A673 (cell line): ENCODE measurements at regions not wholly inside any gene's neighbourhood (a gene's known extent, or its start where the extent isn't known, plus 50 kb on each side); places are given as distances from the start of the nearest gene placed in this dataset.

ENCODE experiments used
- BruUV-seq: library from RNA; stranded (reverse); fragments of 400-500 nt; replicated peaks from 2 replicates; lab custom pipeline; 2021; lab: Mats Ljungman, UMichigan
- CTCF ChIA-PET: fragments of 300-600 bp; sonication (Branson Sonifier 250); formaldehyde crosslinking; loops from one replicate; lab custom pipeline; 2022; ENCODE audit warnings: antibody characterized with exemption; lab: Charles Lee
- POLR2A ChIA-PET: fragments of 300-600 bp; sonication (Branson Sonifier 250); formaldehyde crosslinking; loops from one replicate; lab custom pipeline; 2022; ENCODE audit warnings: antibody characterized with exemption; ENCODE audit not compliant: low non-redundant PET; lab: Charles Lee
- DNase-seq: peaks from one replicate; pipeline ENCODE4 v3.0.0-alpha.2; 2015; ENCODE audit warnings: low spot score
- H3K27ac ChIP-seq: fragments of 200-600 bp; sonication (generic); 2 replicates; pipeline ENCODE4 v1.5.1; 2016; ENCODE audit warnings: mixed run types, low read depth, mild to moderate bottlenecking, mixed read lengths, antibody characterized with exemption, low read length; ENCODE audit not compliant: poor library complexity, severe bottlenecking
- H3K27me3 ChIP-seq: fragments of 200-600 bp; sonication (generic); replicated peaks from 2 replicates; pipeline ENCODE4 v1.6.1; 2017; ENCODE audit warnings: mixed run types, low read depth, mild to moderate bottlenecking, mixed read lengths, antibody characterized with exemption, low read length; ENCODE audit not compliant: insufficient read depth, poor library complexity
- H3K36me3 ChIP-seq: fragments of 200-600 bp; sonication (generic); 2 replicates; pipeline ENCODE4 v1.6.1; 2016; ENCODE audit warnings: mixed run types, mild to moderate bottlenecking, mixed read lengths, antibody characterized with exemption, low read length; ENCODE audit not compliant: insufficient read depth, poor library complexity, severe bottlenecking
- H3K4me1 ChIP-seq: fragments of 200-600 bp; sonication (generic); 2 replicates; pipeline ENCODE4 v1.6.1; 2017; ENCODE audit warnings: mixed run types, mild to moderate bottlenecking, mixed read lengths, antibody characterized with exemption, low read length; ENCODE audit not compliant: insufficient read depth, poor library complexity, severe bottlenecking
- H3K4me3 ChIP-seq: fragments of 200-600 bp; sonication (generic); 2 replicates; pipeline ENCODE4 v1.5.1; 2016; ENCODE audit warnings: low read depth, mixed run types, mild to moderate bottlenecking, mixed read lengths, low read length; ENCODE audit not compliant: poor library complexity, severe bottlenecking
- H3K9me3 ChIP-seq: fragments of 200-600 bp; sonication (generic); 2 replicates; pipeline ENCODE4 v1.6.1; 2016; ENCODE audit warnings: mixed run types, low read depth, mild to moderate bottlenecking, mixed read lengths, antibody characterized with exemption, low read length; ENCODE audit not compliant: poor library complexity, severe bottlenecking
- EZH2 ChIP-seq: fragments of 200-600 bp; sonication (generic); IDR thresholded peaks from 2 replicates; pipeline ENCODE4 v1.6.1; 2017; ENCODE audit warnings: borderline replicate concordance, low read depth, mild to moderate bottlenecking, mixed read lengths, antibody characterized with exemption, low read length; ENCODE audit not compliant: poor library complexity, severe bottlenecking
- intact Hi-C: fragments of 100-400 bp; cut with micrococcal nuclease; formaldehyde crosslinking; loops from one replicate; pipeline ENCODE4 v1.10.0; 2022; ENCODE audit not compliant: unreplicated experiment
- TF ChIP-seq, protein P1 (sequence below): fragments of 300-800, 200-600 bp; sonication (generic); conservative IDR thresholded peaks from 2 replicates; pipeline ENCODE4 v1.5.1; 2017; ENCODE audit warnings: low read depth, mild to moderate bottlenecking, antibody characterized with exemption, low read length, moderate library complexity, mixed read lengths

- CTCF ChIA-PET = no interaction called here
- TF ChIP-seq, protein P1, sequence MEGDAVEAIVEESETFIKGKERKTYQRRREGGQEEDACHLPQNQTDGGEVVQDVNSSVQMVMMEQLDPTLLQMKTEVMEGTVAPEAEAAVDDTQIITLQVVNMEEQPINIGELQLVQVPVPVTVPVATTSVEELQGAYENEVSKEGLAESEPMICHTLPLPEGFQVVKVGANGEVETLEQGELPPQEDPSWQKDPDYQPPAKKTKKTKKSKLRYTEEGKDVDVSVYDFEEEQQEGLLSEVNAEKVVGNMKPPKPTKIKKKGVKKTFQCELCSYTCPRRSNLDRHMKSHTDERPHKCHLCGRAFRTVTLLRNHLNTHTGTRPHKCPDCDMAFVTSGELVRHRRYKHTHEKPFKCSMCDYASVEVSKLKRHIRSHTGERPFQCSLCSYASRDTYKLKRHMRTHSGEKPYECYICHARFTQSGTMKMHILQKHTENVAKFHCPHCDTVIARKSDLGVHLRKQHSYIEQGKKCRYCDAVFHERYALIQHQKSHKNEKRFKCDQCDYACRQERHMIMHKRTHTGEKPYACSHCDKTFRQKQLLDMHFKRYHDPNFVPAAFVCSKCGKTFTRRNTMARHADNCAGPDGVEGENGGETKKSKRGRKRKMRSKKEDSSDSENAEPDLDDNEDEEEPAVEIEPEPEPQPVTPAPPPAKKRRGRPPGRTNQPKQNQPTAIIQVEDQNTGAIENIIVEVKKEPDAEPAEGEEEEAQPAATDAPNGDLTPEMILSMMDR = no peak
- no peak for TF ChIP-seq EZH2
- Histone ChIP-seq H3K27me3 (no peaks in the 10 kb centered on the region), H3K27ac (no peak overlapping the region), H3K36me3 (no peaks in the 10 kb centered on the region), H3K4me3 (no peak overlapping the region), H3K9me3 (no peaks in the 10 kb centered on the region), H3K4me1 (no peaks in the 10 kb centered on the region)
- DNase-seq = no peak
- no TSS peak for BruUV-seq
- intact Hi-C loops = no loop called here
- POLR2A ChIA-PET = no interaction called here
These were observed 469.2 kb upstream of the ZNF608 start for GRCh38 chr5:125215593-125215992.

GRCh38 chr5:125219710-125220109 is 473.3 kb upstream of the ZNF608 start:
- Histone ChIP-seq H3K4me1 (no peaks in the 10 kb centered on the region), H3K36me3 (no peaks in the 10 kb centered on the region), H3K27ac (no peak overlapping the region), H3K27me3 (no peaks in the 10 kb centered on the region), H3K9me3 (no peaks in the 10 kb centered on the region), H3K4me3 (no peak overlapping the region)
- POLR2A ChIA-PET = no interaction called here
- DNase-seq = no peak
- intact Hi-C loops = no loop called here
- TF ChIP-seq, protein P1 = no peak
- CTCF ChIA-PET = no interaction called here
- no TSS peak for BruUV-seq

GRCh38 chr5:125220284-125220683 is 473.8 kb upstream of the ZNF608 start:
- BruUV-seq = no TSS peak
- no peak for TF ChIP-seq EZH2
- TF ChIP-seq, protein P1 = no peak
- POLR2A ChIA-PET = no interaction called here
- no peak overlapping the region for H3K4me3 ChIP-seq
- no peaks in the 10 kb centered on the region for H3K9me3 ChIP-seq
- H3K27me3 ChIP-seq = no peaks in the 10 kb centered on the region
- no peak overlapping the region for H3K27ac ChIP-seq
- H3K36me3 ChIP-seq = no peaks in the 10 kb centered on the region
- no peaks in the 10 kb centered on the region for H3K4me1 ChIP-seq
- intact Hi-C loops = no loop called here
- CTCF ChIA-PET = no interaction called here
- DNase-seq = no peak
